Keratinocyte (primary cell): ENCODE measurements at regions not wholly inside any gene's neighbourhood (a gene's known extent, or its start where the extent isn't known, plus 50 kb on each side); places are given as distances from the start of the nearest gene placed in this dataset.

Experiments used
- CTCF ChIP-seq, 3 experiments: IDR thresholded peaks in 1 of 3; conservative IDR thresholded peaks in 1 of 3; optimal IDR thresholded peaks in 1 of 3; 2 replicates in 2 of 3; 3 replicates in 1 of 3; pipeline versions ENCODE3 to v1.5.1; 2011; ENCODE audit warnings: low read length in 3 of 3, mild to moderate bottlenecking in 3 of 3, moderate library complexity in 2 of 3, control low read depth in 1 of 3, inconsistent platforms in 1 of 3; ENCODE audit not compliant: insufficient read depth in 2 of 3; ENCODE audit errors: extremely low read depth in 1 of 3
- EZH2 ChIP-seq: IDR thresholded peaks from one replicate; pipeline ENCODE4 v1.6.1; 2012; ENCODE audit warnings: inconsistent platforms, mild to moderate bottlenecking, low read length, moderate library complexity

GRCh38 chr15:24054547-24055245 lies 367.6 kb upstream of the NDN start:
- TF ChIP-seq CTCF (optimal IDR thresholded peaks at IDR 0.05 in 1 of 3, IDR thresholded peaks at IDR 0.05 in 1 of 3, conservative IDR thresholded peaks at IDR 0.05 in 1 of 3; ENCODE audit: extremely low read depth in 1 of 3, insufficient read depth in 2 of 3, low read length in 3 of 3) (no peak), EZH2 (no peak)
